CMK (cell line): ENCODE measurements at regions not wholly inside any gene's neighbourhood (a gene's known extent, or its start where the extent isn't known, plus 50 kb on each side); places are given as distances from the start of the nearest gene placed in this dataset.
"Not testable (repeated sequence)": the region's sequence is repeated elsewhere in the genome, so short reads cannot be mapped to it uniquely, and the experiment has no call there.

Experiments used
- DNase-seq: peaks from one replicate; pipeline ENCODE4 v3.0.0-alpha.2; 2010; ENCODE audit warnings: low read depth

- DNase-seq = no peak
These were observed 204.5 kb downstream of the SREK1 start for GRCh38 chr5:66348387-66349125.

GRCh38 chr5:66351813-66352212, 207.7 kb downstream of the SREK1 start:
- DNase-seq = no peak

GRCh38 chr5:66353186-66353585, 209.1 kb downstream of the SREK1 start:
- no peak for DNase-seq

- no peak for DNase-seq
These were observed 210.3 kb downstream of the SREK1 start for GRCh38 chr5:66354422-66354821.

GRCh38 chr5:66356011-66356565, 212.0 kb downstream of the SREK1 start:
- DNase-seq = no peak

GRCh38 chr5:66358741-66359140, 214.6 kb downstream of the SREK1 start:
- DNase-seq = no peak

- DNase-seq = no peak
These were observed 217.0 kb downstream of the SREK1 start for GRCh38 chr5:66361070-66361469.

GRCh38 chr5:66362046-66362445, 217.9 kb downstream of the SREK1 start:
- DNase-seq = no peak

- no peak for DNase-seq
These were observed 218.6 kb downstream of the SREK1 start for GRCh38 chr5:66362687-66363086.

- DNase-seq = no peak
These were observed 219.0 kb downstream of the SREK1 start for GRCh38 chr5:66363097-66363496.

- no peak for DNase-seq
These were observed 220.1 kb downstream of the SREK1 start for GRCh38 chr5:66364186-66364585.

- DNase-seq = no peak
These were observed 221.9 kb downstream of the SREK1 start for GRCh38 chr5:66365981-66366380.

- DNase-seq = no peak
These were observed 223.9 kb downstream of the SREK1 start for GRCh38 chr5:66367814-66368541.

GRCh38 chr5:66368811-66369210, 224.7 kb downstream of the SREK1 start:
- DNase-seq = no peak

- DNase-seq = no peak
These were observed 218.4 kb upstream of the MAST4 start for GRCh38 chr5:66377747-66378146.

- DNase-seq = no peak
These were observed 217.8 kb upstream of the MAST4 start for GRCh38 chr5:66378407-66378806.

GRCh38 chr5:66382152-66382551, 214.0 kb upstream of the MAST4 start:
- DNase-seq = no peak

GRCh38 chr5:66405145-66405544, 191.0 kb upstream of the MAST4 start:
- not testable (repeated sequence) for DNase-seq

- no peak for DNase-seq
These were observed 189.3 kb upstream of the MAST4 start for GRCh38 chr5:66406761-66407336.

- DNase-seq = no peak
These were observed 188.4 kb upstream of the MAST4 start for GRCh38 chr5:66407765-66408164.

GRCh38 chr5:66408576-66408975, 187.6 kb upstream of the MAST4 start:
- no peak for DNase-seq

GRCh38 chr5:66410122-66410521, 186.1 kb upstream of the MAST4 start:
- no peak for DNase-seq

GRCh38 chr5:66411701-66412100, 184.5 kb upstream of the MAST4 start:
- no peak for DNase-seq
